GM21576 (cell line): ENCODE measurements at regions not wholly inside any gene's neighbourhood (a gene's known extent, or its start where the extent isn't known, plus 50 kb on each side); places are given as distances from the start of the nearest gene placed in this dataset.
A peak's percentile ranks its signal among the peaks of the same experiment; 100 is the strongest.

Source experiments
- ATAC-seq: cut with Tn5 transposase; IDR thresholded peaks from one replicate; pipeline ENCODE4 v1.9.1; 2021; ENCODE audit warnings: mild to moderate bottlenecking, moderate library complexity; ENCODE audit not compliant: unreplicated experiment

DNA sequence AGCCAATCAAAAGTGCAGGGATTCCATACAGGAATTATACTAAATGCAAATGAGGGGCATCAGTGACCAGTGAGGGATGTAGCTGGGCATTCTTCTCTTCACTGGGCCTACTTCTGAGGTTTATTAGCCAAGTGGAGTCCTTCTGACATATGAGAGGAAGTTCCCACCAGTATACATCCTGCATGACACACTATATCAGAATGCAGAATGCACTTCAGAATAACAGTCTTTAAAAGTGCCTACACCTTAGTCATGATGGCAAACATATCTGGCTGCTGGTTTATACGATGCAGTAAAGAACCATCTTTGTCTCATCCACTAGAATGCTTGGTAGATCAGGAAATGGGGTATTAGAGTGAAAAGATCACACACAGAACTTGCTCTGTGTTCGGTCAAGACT lies 180.3 kb upstream of the PPARGC1A start:
- no peak for ATAC-seq

DNA sequence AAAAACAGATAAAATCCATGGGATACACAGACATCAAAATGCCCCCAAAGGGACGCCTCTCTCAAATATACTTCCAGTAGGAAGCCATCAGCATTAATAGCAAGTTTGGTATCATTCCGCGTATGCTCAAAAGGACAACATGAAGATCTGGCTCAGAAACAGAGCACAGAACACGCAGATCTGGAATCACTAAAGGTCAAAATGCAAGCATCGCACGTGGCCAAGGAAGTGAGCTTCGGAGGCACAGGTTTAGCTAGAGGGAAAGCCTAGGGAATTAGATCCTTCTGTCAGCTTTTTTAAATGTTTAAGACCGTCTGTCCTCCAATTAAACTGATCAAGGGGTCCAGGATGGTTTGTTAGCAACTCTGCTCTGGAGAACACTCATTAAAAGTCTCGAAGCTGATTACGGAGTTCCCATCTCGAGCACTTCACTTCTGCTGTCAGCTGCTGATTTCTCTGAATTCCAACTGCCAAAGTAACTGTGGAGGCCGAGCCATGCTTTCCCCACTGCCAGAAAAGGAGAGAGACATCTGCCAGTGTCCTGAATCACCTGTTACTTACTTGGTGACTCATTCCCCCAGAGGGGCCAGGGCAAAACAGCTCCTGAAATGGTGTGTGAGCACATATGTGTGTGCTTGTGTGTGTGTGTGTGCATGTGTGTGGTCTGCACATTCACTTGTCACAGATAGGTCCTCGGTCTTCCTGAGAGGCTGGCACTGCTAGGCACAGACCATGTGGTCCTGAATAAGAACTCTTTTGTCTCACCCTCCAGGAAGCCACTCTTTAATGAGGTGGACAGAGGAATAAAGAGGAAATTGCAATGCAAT lies 177.7 kb upstream of the PPARGC1A start:
- ATAC-seq = no peak

DNA sequence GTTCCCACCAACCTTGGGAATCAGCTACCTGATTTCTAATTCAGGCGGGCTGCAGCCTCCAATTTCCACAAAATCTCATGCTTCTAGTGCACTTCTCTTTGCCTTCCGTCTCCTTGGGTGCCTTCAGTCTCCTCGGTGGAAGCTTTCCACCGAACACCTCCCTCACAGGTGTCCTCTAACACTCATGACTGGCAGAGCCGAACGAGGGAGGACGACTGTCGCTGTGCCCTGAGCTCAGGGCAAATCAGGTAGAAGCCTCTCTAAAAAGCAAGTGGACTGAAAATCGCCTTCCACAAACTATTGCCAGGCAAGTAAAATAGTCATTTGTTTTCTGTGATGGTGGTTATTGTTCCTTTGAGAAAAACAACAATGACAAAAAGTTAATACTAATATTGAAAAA lies 176.1 kb upstream of the PPARGC1A start:
- ATAC-seq = no peak

DNA sequence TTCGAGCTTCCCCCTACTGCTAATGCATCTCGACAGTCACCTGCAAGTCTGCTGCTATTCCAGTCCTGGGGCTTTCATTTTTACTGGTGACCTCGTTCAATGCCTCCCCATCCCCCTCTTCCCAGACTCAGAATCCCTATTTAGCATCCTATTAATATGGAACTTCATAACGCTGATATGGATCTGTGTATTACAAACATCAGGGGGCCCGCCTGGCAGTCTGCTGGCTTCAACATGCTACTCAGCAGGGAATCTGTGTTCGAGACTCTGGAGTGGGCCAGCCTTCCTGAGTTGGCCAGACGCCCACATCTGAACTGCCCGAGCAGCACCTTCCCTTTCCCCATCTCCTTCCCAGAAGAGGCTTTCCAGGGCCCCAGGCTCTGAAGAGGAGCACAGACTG lies 173.9 kb upstream of the PPARGC1A start:
- ATAC-seq = no peak

DNA sequence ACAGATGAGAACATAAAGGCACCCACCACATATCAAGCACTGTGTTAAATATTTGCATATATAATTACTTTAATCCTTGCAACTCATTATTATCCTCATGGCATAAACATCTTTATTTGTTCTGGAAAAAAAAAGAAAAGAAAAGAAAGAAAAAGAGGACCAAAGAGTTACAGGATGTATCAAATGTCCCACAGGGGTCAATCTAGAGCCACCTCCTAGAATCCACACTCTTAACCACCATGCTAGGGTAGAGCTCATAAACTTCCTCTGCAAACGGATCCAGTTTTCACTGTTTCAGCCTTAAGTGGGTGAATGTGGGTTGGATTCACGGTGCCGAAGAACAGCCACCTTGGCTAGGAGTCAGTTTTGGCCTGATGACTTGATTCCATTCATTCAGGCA lies 171.1 kb upstream of the PPARGC1A start:
- no peak for ATAC-seq

DNA sequence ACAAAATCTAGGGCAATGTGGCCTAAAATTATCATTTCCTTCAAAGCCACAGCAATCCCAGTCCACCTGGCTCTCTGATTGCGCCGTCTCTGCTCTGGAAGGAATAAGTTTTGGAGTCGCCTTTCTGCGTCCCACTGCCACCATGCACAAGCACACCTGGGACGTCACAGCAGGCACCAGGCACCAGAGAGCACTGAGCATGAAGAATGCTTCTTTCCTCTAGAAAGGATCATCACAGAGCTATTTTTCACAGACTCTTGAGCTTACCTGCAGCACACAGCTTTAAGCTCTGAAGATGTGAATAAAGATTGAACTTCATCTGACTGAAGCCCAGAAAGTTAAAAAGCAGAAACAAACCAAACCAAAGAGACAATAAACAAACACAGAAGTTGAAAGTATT lies 170.0 kb upstream of the PPARGC1A start:
- no peak for ATAC-seq

DNA sequence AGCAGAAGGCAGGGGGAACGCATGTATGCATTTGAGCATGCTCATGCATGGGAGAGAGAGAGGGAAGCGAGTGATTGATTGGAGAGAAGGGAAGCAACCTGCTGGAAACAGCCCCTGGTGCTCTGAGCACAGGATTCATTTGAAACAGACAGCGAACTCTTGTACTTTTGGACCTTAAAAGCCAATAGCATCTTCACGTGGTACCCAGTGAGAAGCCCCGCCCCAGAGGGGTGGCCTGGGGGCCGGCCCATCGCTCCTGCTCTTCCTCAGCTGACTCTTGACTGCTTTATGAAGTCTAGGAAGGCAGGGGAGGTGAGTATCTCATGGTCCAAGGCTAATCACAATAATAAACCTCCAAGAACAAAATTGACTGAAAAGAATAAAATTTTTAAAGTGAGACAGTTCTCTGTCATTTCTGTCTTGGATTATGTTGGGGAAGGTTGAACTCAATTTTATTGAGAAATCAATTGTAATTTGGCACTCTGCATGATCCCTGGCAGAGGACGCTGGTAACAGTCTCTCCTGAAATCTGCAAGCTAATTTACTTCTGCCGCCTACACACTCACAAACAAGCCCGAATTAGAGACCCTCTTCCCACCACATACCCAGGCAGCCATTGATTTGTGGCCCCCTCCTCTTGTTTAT lies 168.2 kb upstream of the PPARGC1A start:
- ATAC-seq = no peak

DNA sequence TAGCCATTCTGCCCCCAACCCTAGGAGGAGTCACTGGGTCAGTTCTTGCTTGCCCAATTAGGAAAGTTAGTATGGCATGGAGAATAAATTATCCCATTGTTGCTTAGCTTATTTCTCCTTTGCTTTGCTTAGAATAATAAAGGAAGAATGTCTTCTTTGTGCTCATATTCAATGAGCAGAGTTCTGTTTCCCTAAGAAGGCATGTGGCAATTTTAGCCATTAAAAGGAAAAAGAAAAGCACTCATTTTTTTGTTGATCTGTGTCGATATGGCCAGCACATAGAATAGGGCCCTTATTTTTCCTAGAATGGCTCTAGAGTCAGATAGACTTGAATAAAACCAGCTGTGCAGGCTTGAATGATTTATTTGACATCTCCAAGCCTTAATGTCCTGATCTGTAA lies 166.4 kb upstream of the PPARGC1A start:
- ATAC-seq = no peak

DNA sequence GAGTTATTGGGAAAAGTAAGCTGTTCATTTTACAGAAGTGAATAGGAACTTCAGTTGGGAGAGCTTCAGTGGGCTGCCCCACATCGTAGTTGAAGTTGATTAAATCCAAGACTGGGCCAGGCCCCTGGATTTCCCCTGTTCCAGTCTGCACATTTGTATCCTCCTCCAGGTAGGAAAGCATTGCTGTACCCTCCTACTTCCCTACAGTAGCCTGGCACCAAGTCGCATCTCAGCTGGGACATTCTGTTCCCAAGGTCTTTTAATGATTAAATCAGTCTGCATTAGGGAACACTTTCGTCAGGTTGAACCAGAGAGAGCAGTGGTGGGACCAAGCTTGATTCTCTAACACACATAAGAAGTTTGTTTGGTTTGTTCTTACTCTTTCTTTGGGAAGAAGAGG lies 165.8 kb upstream of the PPARGC1A start:
- ATAC-seq = no peak

DNA sequence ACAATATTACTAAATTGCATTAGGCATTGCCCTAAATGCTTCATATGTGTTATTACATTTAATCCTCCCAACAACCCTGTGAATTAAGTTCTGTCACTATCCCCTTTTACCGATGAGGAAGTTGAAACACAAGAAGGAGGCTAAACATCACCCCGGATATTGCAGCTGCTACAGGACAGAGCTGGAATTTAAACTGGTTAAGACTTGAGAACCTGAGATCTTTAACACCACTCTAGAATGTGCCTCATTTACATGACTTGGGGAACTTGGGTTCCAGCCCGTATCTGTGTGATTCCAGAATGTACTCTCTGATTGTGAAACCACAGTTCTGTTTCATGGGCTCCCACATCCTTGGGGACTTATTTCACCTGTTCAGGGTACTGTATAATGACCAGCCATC lies 165.1 kb upstream of the PPARGC1A start:
- no peak for ATAC-seq

DNA sequence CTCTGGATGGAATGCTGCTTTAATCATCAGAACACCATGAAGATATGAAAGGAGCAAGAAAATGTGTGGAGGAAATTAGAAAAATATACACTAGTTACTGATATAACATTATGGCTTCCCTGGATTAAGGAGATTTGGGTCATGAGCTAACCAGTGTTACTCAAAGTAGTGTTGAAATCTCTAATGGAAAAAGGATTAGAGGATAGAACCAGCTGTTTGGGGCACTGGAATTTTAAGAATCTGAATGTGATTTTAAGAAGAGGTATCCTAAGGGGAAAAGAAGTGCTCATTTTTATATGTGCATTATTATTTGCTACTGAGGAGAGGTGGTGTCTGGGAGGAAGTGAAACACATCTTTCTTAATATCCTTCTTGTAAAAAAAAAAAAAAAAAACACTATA lies 164.1 kb upstream of the PPARGC1A start:
- no peak for ATAC-seq

DNA sequence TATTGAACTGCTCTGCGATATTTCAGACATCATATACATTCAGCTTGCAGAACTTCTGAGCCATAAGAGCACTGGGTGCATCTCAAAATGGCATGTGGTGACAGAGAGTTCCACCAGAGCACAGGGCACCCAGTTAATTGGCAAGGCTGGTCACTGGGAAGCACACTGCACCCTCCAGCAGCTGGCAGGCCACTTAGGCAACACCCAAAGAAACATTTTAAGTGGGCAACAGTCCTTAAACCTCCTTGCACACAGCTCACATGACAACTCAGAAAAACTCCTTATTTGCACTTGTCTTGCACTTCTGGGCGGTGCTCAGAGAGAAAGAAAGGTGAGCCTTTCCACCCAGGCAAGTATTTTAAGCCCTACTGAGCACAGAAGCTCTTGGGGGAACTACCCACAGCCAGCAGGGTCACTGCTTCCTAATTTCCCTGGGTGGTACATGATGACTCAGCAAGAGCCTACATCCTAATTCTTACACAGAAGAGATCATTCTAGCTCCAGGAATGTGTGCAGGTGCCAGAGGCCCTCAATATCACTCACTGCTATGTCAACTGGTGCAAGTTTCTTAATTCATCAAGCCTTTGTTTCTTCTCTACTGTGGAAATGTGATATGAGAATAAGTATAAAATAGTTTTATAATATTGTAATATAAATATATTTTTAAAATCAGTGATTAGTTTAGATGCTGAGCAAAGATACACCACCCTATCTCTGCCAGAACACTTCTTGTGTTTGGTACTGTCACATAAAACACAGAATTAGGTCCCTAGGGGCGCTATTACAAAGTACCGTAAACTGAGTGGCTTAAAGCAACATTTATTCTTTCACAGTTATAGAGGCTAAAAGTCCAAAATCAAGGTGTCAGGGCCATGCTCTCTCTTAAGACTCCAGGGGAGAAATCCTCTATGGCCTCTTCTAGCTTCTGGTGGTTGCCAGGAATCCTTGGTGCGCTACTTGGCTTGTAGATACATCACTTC lies 155.1 kb upstream of the PPARGC1A start:
- ATAC-seq = no peak

DNA sequence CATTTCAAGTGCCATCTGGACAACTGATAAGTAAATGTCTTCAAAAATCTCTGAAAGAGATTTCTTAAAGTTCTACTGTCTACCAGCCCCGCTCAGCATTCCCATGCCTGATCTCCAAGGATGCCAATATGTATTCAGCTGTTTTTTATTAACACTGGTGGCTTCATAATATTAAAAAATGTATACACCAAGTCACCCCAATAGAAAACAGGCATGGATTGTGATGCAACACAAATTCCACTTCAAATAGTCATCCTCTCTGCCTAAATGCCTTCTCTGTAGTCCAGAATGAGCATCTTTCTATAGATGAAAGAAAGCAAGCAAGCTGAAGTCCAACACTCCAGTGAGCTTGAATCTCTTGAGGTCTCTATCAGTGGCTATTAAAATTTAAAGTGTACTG lies 152.2 kb upstream of the PPARGC1A start:
- ATAC-seq = no peak

DNA sequence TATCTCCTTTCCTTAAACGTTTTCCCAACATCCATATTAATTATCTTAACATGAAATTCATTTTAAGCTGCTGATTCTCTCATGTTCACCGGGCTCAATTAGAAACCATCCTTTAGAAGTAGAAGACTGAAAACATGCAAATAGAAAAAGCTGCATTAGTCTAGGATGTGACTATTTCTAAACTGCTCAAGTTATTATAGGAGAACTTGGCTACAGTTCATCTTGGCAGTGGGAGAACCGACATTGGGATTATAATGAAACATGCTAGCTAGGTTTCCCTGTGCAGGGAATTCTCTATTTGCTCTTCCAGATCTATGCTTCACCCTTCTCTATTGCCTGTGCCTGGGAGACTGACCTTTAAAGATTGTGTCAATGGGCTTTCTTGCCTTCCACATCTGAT lies 151.0 kb upstream of the PPARGC1A start:
- no peak for ATAC-seq

DNA sequence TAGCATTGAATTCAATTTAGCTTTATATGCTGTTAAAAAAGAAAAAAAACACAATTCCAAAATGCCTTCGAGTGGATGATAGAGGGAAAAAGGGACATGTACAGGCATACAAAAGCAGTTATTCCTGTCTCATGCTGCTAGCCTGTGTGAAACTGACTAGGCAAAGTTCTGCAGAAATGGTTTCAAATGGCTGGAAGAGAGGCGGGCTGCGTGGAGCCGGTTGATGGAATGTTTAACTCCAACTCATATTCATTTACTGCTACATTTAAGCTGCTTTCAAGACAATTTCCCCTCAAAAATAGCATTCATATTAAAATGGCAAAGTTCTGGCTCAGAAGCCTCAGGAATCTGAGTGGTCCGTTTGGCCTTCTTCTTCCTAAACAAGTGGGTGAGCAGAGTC lies 143.8 kb upstream of the PPARGC1A start:
- ATAC-seq = no peak

DNA sequence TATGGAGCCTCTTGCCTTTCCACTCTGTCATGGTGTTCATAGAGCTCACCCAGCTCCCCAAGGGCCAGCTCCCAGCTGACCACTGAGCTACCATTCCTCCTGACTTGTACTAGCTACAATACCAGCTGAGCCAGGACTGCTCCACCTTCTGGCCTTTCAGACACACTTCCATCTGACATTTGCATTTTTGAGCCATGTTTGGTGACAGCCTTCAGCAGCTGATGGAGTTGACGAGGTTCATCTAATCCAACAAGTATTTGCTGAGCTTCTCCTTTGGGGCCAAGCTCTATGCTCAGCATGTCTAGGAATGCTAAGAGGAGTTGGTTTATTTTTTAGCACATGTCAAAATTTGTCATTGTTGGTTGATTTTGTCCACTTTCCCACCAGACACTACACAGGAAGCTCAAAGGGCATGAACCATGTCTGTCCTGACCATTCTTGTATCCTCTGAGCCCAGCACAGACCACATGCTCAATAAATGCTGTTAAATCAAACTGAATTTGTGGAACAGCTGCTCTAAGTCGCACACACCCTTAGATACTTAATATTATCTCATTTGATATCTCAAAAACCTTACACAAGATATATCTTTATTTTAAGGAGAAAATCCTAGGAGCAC lies 142.6 kb upstream of the PPARGC1A start:
- peak; percentile 69 for ATAC-seq

DNA sequence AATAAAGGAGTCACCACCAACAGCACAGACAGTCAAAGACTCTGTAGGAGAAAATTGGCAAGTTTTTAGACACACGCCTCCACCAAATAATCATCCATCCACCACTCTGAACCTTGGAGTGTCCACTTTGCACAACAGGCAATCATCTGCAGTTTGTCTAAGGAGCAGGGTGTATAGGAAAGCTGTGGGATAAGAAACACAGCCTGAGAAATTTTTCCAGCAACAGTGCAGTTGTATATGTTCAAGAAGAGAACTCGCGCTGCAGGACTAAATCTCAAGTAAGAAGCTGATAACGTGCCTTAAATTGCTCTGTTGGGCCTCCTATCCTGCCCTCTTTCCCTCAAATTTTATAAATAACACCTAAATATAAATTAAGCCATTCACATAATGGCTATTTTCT lies 136.7 kb upstream of the PPARGC1A start:
- ATAC-seq = no peak

DNA sequence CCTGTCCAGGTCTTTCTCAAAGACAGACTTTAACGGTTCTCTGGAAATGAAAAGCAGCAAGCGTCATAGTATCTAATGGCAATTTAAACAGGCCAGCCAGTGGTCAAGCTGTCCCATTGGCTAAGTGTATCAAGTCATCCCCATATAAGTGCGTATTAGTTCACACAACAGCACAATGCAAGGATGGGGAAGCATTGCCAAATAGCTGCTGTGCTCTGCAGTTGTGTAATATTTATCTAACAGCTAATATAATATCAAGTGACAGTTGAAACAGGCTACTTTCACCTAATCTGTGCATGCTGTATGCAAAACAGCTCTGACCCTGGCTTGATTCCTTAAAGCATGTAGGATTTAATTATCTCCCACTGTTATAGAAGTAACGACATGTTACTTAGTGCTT lies 134.8 kb upstream of the PPARGC1A start:
- no peak for ATAC-seq

DNA sequence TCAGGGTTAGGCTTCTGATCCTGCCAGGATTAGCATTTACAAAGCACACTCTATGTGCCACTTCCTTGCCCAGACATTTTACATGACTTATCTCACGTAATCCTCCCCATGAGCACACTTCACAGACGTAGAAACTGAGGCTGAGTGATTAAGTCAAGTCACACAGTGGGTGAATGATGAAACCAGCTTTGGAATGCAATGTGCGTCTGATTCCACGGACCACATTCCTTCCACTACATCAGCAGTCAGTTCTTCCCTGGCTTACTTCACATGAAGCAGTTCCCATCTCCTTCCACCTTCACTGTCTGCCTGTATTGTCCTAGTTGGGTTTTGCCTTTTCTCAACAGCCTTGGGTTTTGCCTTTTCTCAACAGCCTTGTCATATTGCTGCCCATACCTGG lies 134.3 kb upstream of the PPARGC1A start:
- no peak for ATAC-seq

DNA sequence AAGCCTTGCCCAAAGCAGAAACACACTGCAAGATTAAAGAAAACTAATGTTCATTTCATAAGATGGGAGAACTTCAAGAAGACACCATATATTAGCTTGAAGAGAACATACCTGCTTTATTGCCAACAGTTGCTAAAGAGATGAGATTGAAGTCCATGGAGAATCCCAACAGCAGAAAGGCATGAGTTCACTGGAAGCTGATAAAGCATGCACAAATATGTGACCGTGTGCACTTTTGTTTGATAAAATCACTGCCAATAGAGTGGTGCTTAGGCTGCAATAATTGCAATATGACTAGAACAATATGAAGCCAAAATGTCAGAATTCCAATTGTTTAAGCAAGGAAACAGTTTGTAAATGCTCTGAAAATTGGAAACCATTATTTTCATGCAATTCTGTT lies 125.9 kb upstream of the PPARGC1A start:
- no peak for ATAC-seq
